Effector memory CD8-positive, alpha-beta T cell (primary cell): ENCODE measurements at regions not wholly inside any gene's neighbourhood (a gene's known extent, or its start where the extent isn't known, plus 50 kb on each side); places are given as distances from the start of the nearest gene placed in this dataset.

Experiments used
- ATAC-seq: fragments of 150-1000 bp; cut with Tn5 transposase; replicated peaks from 2 replicates; pipeline ENCODE4 v1.10.0; 2021; ENCODE audit warnings: mild to moderate bottlenecking, moderate library complexity
- DNase-seq, 3 experiments: peaks; one replicate each; pipeline ENCODE4 v3.0.0; 2021
- H3K27ac Mint-ChIP-seq, 2 donors: one replicate each; pipeline ENCODE4 v1.8.0; 2022; ENCODE audit warnings: mild to moderate bottlenecking in 2 of 2, mixed read lengths in 2 of 2, moderate library complexity in 2 of 2
- H3K27me3 Mint-ChIP-seq, 2 donors: one replicate each; pipeline ENCODE4 v1.8.0; 2022; ENCODE audit warnings: mixed read lengths in 2 of 2
- H3K36me3 Mint-ChIP-seq: one replicate; pipeline ENCODE4 v1.8.0; 2022; ENCODE audit warnings: mild to moderate bottlenecking, moderate library complexity, mixed read lengths; ENCODE audit not compliant: insufficient read depth
- H3K4me1 Mint-ChIP-seq, 2 donors: one replicate each; pipeline ENCODE4 v1.8.0; 2022; ENCODE audit warnings: low read depth in 2 of 2, mixed read lengths in 2 of 2
- H3K4me3 Mint-ChIP-seq, 2 donors: one replicate each; pipeline ENCODE4 v1.8.0; 2022; ENCODE audit warnings: mild to moderate bottlenecking in 2 of 2, mixed read lengths in 2 of 2, moderate library complexity in 2 of 2
- H3K9me3 Mint-ChIP-seq, 2 donors: one replicate each; pipeline ENCODE4 v1.8.0; 2022; ENCODE audit warnings: mixed read lengths in 2 of 2

DNA sequence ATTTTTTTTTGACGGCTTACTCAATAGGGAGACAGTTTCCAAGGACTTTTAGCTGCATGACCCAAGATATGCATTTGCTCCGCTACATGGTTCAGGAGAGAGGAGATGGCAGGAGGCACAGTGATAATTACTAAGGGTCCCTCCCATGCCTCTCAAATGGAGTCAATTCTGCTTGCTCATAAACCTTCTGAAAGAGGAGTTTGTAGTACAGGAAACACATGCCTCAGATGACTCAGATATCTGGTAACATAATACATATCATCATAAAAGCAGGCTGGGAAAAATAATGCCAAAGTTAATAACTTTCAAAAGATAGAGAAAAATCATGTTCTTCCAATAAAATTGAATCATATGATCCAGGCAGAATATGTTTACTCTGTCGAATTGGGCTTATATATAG, 97.6 kb upstream of the DEFB112 start:
- H3K27me3 Mint-ChIP-seq = no peaks in the 10 kb centered on the region
- ATAC-seq (no peak), DNase-seq (no peak)
- no peak overlapping the region for H3K27ac Mint-ChIP-seq
- no peak overlapping the region for H3K4me3 Mint-ChIP-seq
- H3K36me3 Mint-ChIP-seq = peaks cover 3% of the 10 kb centered on the region
- H3K9me3 Mint-ChIP-seq = peaks cover 1 to 16% of the 10 kb centered on the region in 2 donors
- H3K4me1 Mint-ChIP-seq = no peaks in the 10 kb centered on the region

DNA sequence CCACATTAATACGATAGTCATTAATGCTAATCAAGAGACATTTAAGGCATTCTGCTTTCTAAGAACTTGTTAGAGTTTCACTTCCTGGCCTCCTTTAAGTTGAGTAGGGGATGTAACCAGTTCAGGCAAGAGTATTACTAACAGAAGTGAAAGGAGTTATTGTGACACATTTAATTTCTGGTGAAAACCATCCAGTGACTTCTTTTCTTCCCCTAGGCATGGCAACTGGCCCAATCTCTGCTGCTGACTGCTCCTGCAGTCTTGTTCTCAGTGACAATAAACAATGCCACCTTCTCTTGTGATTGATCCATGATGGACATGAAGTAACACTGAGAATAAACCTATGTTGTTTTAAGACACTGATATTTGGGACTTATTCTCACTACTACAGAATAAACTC, 130.9 kb upstream of the DEFB112 start:
- DNase-seq (no peak), ATAC-seq (no peak)
- Mint-ChIP-seq H3K27ac (no peak overlapping the region), H3K36me3 (peaks cover 3% of the 10 kb centered on the region), H3K4me1 (no peaks in the 10 kb centered on the region), H3K4me3 (no peak overlapping the region), H3K27me3 (no peaks in the 10 kb centered on the region), H3K9me3 (peaks cover 12 to 18% of the 10 kb centered on the region in 2 donors)

DNA sequence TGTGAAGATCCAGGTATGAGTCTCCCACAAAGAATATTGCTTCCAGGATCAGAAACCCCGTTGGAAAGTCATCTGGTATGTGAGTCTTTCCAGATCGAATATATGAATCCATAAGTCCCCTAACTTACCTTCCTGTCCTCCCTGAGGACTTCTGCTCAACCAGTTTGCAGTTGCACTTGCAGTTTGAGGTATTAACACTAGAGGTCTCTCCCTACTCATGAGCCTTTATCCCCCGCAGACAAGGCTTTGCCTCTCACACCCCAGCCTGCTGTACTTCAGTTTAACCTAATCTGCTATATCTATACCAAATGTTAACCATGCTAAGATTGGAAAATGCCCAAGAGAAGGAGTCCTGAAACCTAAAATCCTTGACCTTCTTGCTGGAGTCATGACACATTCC, 135.3 kb upstream of the DEFB112 start:
- DNase-seq = no peak
- Mint-ChIP-seq H3K36me3 (no peaks in the 10 kb centered on the region), H3K4me1 (no peaks in the 10 kb centered on the region), H3K27ac (no peak overlapping the region), H3K9me3 (peaks cover 16 to 27% of the 10 kb centered on the region in 2 donors), H3K27me3 (no peaks in the 10 kb centered on the region), H3K4me3 (no peak overlapping the region)
- ATAC-seq = no peak

DNA sequence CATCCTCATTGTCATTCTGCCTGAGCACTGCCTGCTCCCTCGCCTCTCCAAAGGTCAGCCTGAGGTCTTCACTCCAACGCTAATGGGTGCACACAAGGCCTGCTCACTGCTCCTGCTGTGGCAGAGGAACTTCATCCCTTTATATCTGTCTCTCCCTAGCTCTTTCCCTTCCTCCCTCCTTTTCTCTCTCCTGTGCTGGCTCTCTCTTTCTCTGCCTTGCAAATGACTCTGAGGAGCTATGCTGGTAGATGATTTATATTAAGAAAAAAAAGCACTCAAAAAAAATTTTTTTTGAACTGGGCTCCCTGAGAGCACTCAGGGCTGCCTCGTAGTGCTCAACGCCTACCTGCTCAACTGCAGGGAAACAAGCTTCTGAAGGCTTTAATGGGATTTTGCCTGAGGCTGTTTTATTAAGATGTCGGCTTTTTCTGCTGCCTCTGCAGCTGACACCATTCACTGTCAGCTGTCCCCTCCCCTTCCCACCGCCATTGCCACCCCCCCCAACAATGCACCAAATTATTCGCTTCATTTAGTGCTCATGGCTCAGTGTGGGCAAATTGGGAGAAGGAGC, 137.7 kb upstream of the DEFB112 start:
- no peaks in the 10 kb centered on the region for H3K36me3 Mint-ChIP-seq
- H3K4me3 Mint-ChIP-seq = no peak overlapping the region
- peaks cover 18 to 36% of the 10 kb centered on the region in 2 donors for H3K9me3 Mint-ChIP-seq
- H3K27me3 Mint-ChIP-seq = no peaks in the 10 kb centered on the region
- no peaks in the 10 kb centered on the region for H3K4me1 Mint-ChIP-seq
- no peak for DNase-seq
- ATAC-seq = no peak
- no peak overlapping the region for H3K27ac Mint-ChIP-seq

DNA sequence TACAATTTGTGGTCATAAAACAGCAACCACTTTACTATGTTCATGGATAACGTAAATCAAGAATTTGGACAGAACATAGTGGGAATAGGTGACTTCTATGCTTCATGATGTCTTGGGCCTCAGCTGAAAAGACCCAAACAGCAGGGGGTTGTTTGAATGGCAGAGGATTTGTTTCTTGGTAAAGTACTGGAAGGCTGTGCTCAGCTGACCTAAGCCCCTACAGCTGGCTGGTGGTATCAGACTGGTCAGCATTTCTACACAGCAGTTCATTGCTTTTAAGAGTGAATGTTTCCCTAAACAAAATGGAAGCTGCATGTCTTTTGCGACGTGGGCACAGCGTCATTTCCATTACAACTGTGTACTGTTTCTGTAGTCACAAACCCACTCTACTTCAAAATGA, 148.5 kb upstream of the DEFB112 start:
- DNase-seq = no peak
- H3K27ac Mint-ChIP-seq = no peak overlapping the region
- H3K27me3 Mint-ChIP-seq = no peaks in the 10 kb centered on the region
- H3K9me3 Mint-ChIP-seq = peaks cover 7 to 10% of the 10 kb centered on the region in 2 donors
- no peak for ATAC-seq
- H3K4me1 Mint-ChIP-seq = no peaks in the 10 kb centered on the region
- no peak overlapping the region for H3K4me3 Mint-ChIP-seq
- H3K36me3 Mint-ChIP-seq = no peaks in the 10 kb centered on the region

DNA sequence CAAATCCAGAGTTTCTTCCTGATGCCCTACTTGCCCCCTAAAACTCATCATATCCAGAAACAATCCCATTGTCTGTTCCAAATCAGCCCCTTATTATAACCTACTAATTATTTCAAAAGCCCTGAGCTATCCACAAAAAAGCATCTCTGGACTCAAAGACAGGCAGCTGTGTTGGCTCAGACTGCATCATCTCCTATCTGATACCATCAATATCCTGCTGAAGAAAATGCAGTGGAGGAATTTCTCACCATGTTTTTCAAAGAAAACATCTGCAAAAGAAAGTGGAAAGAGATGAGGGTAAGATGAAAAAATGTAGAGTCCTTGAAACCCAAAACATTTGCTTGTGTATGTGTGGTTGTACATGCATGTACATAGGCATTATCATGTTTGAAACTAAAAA, 153.0 kb upstream of the DEFB112 start:
- Mint-ChIP-seq H3K27me3 (no peaks in the 10 kb centered on the region), H3K36me3 (no peaks in the 10 kb centered on the region), H3K9me3 (peaks cover 14 to 15% of the 10 kb centered on the region in 2 donors), H3K27ac (no peak overlapping the region), H3K4me1 (no peaks in the 10 kb centered on the region), H3K4me3 (no peak overlapping the region)
- no peak for DNase-seq
- no peak for ATAC-seq

DNA sequence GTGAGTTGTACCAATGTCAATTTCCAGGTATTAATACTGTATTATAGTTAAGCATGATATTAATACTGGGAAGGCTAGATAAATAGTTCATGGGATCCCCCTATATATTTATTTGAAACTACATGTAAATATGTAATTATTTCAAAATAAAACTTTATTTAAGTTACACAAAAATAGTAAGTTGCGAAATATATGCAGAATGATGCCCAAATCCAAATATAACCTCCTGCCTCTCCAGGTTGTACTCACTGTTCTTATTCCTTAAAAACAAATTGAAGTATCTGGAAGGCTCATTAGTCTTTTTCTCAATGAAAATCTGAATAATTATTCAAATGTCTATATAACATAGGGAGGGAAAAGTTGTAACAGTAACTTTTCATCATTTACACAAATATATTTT, 161.9 kb upstream of the DEFB112 start:
- no peaks in the 10 kb centered on the region for H3K4me1 Mint-ChIP-seq
- H3K9me3 Mint-ChIP-seq = peaks cover 7 to 10% of the 10 kb centered on the region in 2 donors
- ATAC-seq (no peak), DNase-seq (no peak)
- no peaks in the 10 kb centered on the region for H3K27me3 Mint-ChIP-seq
- no peaks in the 10 kb centered on the region for H3K36me3 Mint-ChIP-seq
- H3K4me3 Mint-ChIP-seq = no peak overlapping the region
- no peak overlapping the region for H3K27ac Mint-ChIP-seq

DNA sequence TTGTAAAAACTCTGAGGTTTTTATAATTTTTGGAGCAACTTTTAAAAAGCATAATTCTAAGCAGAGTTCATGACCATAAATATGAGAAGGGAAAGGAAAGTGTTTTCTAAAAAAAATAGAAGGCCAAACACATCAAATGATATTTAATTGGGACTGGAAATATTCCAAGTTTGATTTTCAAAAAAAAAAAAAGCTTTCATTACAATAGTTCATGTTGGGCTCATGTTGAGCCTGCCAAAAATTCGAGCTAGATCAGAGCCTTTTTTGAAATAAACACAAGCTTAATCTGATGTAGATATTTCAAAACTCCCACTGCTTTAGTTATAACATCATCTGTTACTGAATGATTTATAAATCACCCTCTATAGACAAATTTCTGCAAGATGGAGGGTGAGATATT, 163.4 kb upstream of the DEFB112 start:
- Mint-ChIP-seq H3K9me3 (peaks cover 0 to 1% of the 10 kb centered on the region in 2 donors), H3K27me3 (no peaks in the 10 kb centered on the region), H3K27ac (no peak overlapping the region), H3K4me3 (no peak overlapping the region), H3K36me3 (no peaks in the 10 kb centered on the region), H3K4me1 (no peaks in the 10 kb centered on the region)
- ATAC-seq (no peak), DNase-seq (no peak)

DNA sequence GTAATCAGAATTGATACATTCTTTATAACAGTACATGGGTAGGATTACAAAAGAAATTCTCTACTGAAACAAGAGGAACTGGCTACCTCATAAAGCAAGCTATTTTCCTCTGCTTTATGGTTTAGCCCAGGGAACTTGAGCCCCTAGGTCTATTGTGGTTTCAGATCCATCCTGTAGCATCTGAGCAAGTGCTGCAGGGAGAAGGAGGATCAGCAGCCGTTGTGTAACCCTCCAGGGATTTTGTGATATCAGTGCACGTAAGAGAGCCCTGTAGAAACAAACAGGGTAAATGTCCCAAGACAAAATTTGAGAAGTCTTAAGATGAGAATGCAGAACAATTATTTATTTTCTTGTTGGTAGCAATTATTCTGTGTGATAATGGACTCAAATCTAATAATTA, 165.2 kb upstream of the DEFB112 start:
- H3K27me3 Mint-ChIP-seq = no peaks in the 10 kb centered on the region
- no peaks in the 10 kb centered on the region for H3K36me3 Mint-ChIP-seq
- peaks cover 0 to 3% of the 10 kb centered on the region in 2 donors for H3K9me3 Mint-ChIP-seq
- DNase-seq = no peak
- no peak overlapping the region for H3K4me3 Mint-ChIP-seq
- no peak overlapping the region for H3K27ac Mint-ChIP-seq
- H3K4me1 Mint-ChIP-seq = no peaks in the 10 kb centered on the region
- ATAC-seq = no peak

DNA sequence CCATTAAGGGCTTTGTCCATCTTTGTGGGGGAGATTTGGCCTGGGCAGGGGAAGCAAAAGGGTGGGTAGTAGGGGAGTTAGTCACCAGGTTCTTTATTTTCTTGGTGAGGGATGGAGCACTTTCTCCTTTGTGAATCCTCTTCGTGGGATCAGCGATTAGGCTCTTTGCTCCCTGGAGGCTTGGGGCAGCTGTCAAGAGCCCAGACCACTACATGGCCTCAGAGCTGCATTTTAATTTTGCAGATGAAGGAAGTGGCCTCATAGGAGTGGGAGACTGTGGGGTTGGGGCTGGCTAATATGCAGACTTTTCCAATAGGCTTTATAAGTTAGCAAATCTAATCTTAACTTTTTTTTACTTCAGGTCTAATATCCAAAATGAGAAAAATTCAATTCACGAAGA, 168.1 kb upstream of the DEFB112 start:
- Mint-ChIP-seq H3K36me3 (no peaks in the 10 kb centered on the region), H3K9me3 (peaks cover 4 to 5% of the 10 kb centered on the region in 2 donors), H3K27ac (no peak overlapping the region), H3K4me3 (no peak overlapping the region), H3K27me3 (no peaks in the 10 kb centered on the region), H3K4me1 (no peaks in the 10 kb centered on the region)
- no peak for ATAC-seq
- DNase-seq = no peak

DNA sequence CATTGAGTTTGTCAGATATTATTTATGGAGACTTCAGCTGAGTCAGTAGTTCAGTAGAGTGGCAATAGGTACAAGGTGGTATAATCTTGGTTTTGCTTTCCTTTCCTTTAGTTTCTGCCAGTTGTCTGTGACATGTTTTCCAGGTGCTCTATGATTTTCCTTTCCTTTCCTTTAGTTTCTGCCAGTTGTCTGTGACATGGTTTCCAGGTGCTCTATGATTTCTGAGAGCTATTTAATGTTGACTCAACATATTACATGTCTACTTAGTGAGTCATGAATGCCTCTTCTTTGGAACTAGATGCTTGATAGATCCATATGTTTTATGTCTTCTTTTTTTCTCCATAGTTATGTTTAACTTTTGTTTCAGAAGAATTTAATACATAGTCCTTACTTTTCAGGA, 186.4 kb upstream of the DEFB112 start:
- H3K4me3 Mint-ChIP-seq = no peak overlapping the region
- H3K9me3 Mint-ChIP-seq = peaks cover 8 to 20% of the 10 kb centered on the region in 2 donors
- H3K4me1 Mint-ChIP-seq = no peaks in the 10 kb centered on the region
- DNase-seq = no peak
- no peak for ATAC-seq
- H3K27ac Mint-ChIP-seq = no peak overlapping the region
- no peaks in the 10 kb centered on the region for H3K27me3 Mint-ChIP-seq
- no peaks in the 10 kb centered on the region for H3K36me3 Mint-ChIP-seq

DNA sequence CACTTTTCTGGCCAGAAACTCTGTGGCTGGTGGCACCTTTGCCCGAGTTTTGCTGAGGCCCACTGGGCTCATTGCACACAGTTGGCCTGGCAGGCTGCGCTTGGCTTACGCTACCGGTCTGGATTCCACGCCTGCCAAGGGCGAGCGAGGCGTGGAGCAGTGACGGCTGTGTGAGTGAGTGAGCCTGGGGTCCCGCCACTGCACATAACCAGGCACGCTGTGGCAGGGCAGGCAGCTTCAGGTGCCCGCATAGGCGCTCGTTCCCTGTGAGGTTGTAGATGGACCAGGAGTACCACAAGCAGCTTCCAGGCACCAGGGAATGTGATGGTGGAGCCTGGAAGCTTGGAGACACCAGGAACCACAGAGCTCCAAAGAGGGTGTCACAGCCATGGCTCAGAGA, 190.1 kb upstream of the DEFB112 start:
- Mint-ChIP-seq H3K27me3 (no peaks in the 10 kb centered on the region), H3K4me3 (no peak overlapping the region), H3K9me3 (peaks cover 7 to 10% of the 10 kb centered on the region in 2 donors), H3K36me3 (no peaks in the 10 kb centered on the region), H3K4me1 (no peaks in the 10 kb centered on the region), H3K27ac (no peak overlapping the region)
- no peak for DNase-seq
- ATAC-seq = no peak

DNA sequence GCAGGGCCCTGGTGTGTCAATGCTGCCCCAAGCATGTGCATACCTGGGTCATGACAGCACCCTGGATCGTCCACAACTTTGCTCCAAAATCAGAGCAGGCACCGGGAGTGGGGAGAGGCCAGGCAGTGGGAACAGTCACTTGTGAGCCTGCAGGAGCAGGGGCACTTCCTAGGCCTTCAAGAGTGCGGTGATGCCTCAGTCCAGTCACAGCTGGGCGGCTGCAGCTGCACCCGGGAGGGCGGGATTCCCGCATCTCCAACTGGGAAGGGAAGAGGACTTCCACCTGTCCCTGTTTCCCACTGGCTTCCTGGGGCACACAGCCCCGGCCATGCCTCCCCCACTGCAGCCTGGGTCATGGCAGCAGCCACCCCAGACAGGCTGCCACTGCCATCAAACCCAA, 191.3 kb upstream of the DEFB112 start:
- H3K4me1 Mint-ChIP-seq = no peaks in the 10 kb centered on the region
- peaks cover 5 to 10% of the 10 kb centered on the region in 2 donors for H3K9me3 Mint-ChIP-seq
- ATAC-seq (no peak), DNase-seq (no peak)
- H3K27me3 Mint-ChIP-seq = no peaks in the 10 kb centered on the region
- no peak overlapping the region for H3K27ac Mint-ChIP-seq
- H3K4me3 Mint-ChIP-seq = no peak overlapping the region
- H3K36me3 Mint-ChIP-seq = no peaks in the 10 kb centered on the region

DNA sequence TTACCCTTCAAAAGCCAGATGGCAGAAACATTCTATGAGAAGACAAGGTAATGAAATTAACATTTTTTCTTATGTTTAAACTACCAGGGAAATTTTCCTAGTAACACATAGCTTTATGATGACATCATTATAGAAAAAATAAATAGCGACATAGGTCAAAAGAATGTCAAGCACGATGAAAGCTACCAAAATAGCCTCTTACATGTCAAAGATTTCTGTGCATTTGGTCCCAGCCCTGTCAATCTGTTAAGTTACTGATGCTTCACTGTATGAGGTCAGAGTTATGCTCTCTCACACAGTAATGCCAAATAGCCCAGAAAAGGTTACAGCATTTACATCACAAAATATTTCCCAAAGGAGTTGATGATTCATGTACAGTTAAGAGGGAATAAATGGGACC, 199.8 kb upstream of the DEFB112 start:
- H3K36me3 Mint-ChIP-seq = no peaks in the 10 kb centered on the region
- DNase-seq = no peak

DNA sequence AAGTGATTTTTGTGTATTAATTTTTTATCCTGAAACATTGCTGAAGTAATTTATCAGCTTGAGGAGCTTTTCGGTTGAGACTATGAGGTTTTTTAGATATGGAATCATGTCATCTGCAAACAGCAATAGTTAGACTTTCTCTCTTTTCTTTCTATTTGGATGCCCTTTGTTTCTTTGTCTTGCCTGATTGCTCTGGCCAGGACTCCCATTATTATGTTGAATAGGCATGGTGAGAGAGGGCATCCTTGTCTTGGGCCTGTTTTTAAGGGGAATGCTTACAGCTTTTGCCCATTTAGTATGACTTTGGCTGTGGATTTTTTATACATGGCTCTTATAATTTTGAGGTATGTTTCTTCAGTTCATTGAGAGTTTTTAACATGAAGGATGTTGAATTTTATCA, 207.6 kb upstream of the DEFB112 start:
- ATAC-seq (no peak), DNase-seq (no peak)
- H3K4me3 Mint-ChIP-seq = no peak overlapping the region
- H3K27ac Mint-ChIP-seq = no peak overlapping the region
- H3K4me1 Mint-ChIP-seq = no peaks in the 10 kb centered on the region
- no peaks in the 10 kb centered on the region for H3K36me3 Mint-ChIP-seq
- no peaks in the 10 kb centered on the region for H3K27me3 Mint-ChIP-seq
- H3K9me3 Mint-ChIP-seq = peaks cover 13 to 45% of the 10 kb centered on the region in 2 donors

More for the DNA sequence above, 199.8 kb upstream of the DEFB112 start:
- ATAC-seq = no peak
- Mint-ChIP-seq H3K27me3 (no peaks in the 10 kb centered on the region), H3K4me3 (no peak overlapping the region), H3K4me1 (no peaks in the 10 kb centered on the region), H3K27ac (no peak overlapping the region), H3K9me3 (peaks cover 7% of the 10 kb centered on the region in 2 donors)
